ENCODE measurements at regions not wholly inside any gene's neighbourhood (a gene's known extent, or its start where the extent isn't known, plus 50 kb on each side); places are given as distances from the start of the nearest gene placed in this dataset.

DNA sequence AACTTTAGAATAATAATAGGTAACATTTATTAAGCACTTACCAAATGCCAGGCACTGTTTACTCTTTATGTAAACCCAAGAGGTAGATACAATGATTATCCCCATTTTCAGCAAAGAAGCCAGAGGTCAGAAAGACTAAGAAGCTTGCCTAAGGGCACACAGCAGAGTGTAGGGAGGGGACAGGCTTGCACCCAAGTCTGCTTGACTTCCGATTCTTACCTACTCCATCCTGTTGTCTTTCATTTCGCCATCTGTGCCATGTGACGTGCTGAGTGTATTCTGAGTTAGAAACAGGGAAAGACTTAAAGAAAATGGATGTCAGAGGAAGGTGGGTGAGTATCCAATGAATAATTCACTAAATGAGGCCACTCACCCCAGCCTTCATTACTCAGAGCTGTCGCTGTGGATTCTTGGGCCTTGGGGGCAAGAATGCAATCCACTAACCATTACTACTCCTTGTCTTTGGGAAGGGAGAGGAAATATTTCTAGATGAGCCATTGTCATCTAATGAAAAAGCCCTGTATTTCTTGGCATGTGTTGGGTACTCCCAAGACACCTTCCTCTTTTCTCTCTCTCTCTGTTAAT is 76.4 kb upstream of the BCL11A start:
- TF ChIP-seq CTCF (IDR thresholded peaks at IDR 0.05; ENCODE audit: low read depth, low read length), result no peak
- H3K4me3 ChIP-seq (replicated peaks in 1 of 2; ENCODE audit: low read depth in 2 of 2, low read length in 2 of 2), result no peak overlapping the region
- no peak for DNase-seq (ENCODE audit: low read depth in 2 of 2)

DNA sequence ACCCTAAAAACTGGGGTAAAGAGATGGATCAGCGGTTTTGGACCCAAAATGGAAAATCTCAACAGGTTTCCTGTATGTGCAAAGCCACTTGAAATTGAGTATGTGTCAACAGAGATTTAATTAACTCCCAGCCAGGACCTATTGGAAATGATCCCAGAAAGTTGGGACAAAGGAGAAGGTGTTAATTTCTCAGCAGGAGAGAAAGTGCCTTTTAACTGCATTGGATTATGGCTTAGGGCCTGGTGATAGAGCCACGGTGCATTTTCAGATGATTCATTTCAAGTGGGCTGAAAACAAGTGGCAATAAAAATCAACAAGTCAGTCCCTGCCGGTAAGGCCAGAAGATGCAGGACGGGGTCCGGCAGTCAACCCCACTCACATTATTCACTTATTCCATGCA is 80.2 kb upstream of the BCL11A start:
- no peak for DNase-seq (ENCODE audit: low read depth in 2 of 2)
- no peak overlapping the region for H3K4me3 ChIP-seq (replicated peaks in 1 of 2; ENCODE audit: low read depth in 2 of 2, low read length in 2 of 2)
- TF ChIP-seq CTCF (IDR thresholded peaks at IDR 0.05; ENCODE audit: low read depth, low read length), result no peak

- TF ChIP-seq CTCF (IDR thresholded peaks at IDR 0.05; ENCODE audit: low read depth, low read length), result no peak
- peak; percentile 0 to 34 for DNase-seq (ENCODE audit: low read depth in 2 of 2)
- no peak overlapping the region for H3K4me3 ChIP-seq (replicated peaks in 1 of 2; ENCODE audit: low read depth in 2 of 2, low read length in 2 of 2)
These were observed 81.0 kb upstream of the BCL11A start for GRCh38 chr2:60634438-60634837.

GRCh38 chr2:60641811-60642788 is 88.6 kb upstream of the BCL11A start:
- DNase-seq (ENCODE audit: low read depth in 2 of 2), result peak; percentile 64 to 72
- no peak overlapping the region for H3K4me3 ChIP-seq (replicated peaks in 1 of 2; ENCODE audit: low read depth in 2 of 2, low read length in 2 of 2)
- peak; percentile 72 for TF ChIP-seq CTCF (IDR thresholded peaks at IDR 0.05; ENCODE audit: low read depth, low read length)

DNA sequence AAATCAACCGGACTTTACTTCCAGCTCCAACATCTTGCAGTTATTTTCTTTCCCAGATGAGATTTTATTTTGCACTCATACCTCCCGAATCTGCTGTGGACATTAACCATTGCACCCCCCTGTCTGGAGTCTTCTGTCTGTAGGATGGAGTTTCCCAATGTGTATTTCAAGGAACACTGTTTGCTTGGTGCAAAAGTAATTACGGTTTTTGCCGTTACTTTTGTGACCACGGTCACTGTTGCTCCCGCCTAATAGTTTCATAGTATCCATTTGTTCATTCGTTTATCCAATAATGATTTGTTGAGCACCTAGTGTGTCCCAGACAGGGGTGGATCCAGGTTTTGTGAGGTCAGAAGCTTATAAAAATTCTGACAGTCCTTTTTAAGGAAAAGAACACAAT is 90.3 kb upstream of the BCL11A start:
- no peak for DNase-seq (ENCODE audit: low read depth in 2 of 2)
- H3K4me3 ChIP-seq (replicated peaks in 1 of 2; ENCODE audit: low read depth in 2 of 2, low read length in 2 of 2), result no peak overlapping the region
- no peak for TF ChIP-seq CTCF (IDR thresholded peaks at IDR 0.05; ENCODE audit: low read depth, low read length)

- DNase-seq (ENCODE audit: low read depth in 2 of 2), result no peak
- TF ChIP-seq CTCF (IDR thresholded peaks at IDR 0.05; ENCODE audit: low read depth, low read length), result no peak
These were observed 91.5 kb upstream of the BCL11A start for GRCh38 chr2:60644951-60645350.

More at GRCh38 chr2:60644951-60645350, 91.5 kb upstream of the BCL11A start:
- no peak overlapping the region for H3K4me3 ChIP-seq (replicated peaks in 1 of 2; ENCODE audit: low read depth in 2 of 2, low read length in 2 of 2)

All from cardiac fibroblast (primary cell).